ENCODE measurements at regions not wholly inside any gene's neighbourhood (a gene's known extent, or its start where the extent isn't known, plus 50 kb on each side); places are given as distances from the start of the nearest gene placed in this dataset.

GRCh38 chr2:237159006-237159911, 73.6 kb downstream of the COPS8 start:
- DNase-seq = no peak
- Histone ChIP-seq H3K27me3 (ENCODE audit: low read depth) (no peaks in the 10 kb centered on the region), H3K9me3 (no peaks in the 10 kb centered on the region), H3K4me1 (peaks cover 4% of the 10 kb centered on the region), H3K27ac (no peak overlapping the region), H3K4me3 (no peak overlapping the region), H3K36me3 (no peaks in the 10 kb centered on the region)
- ATAC-seq = no peak
- intact Hi-C loops (cut with DNase I) = no loop called here
- TF ChIP-seq, protein P1, sequence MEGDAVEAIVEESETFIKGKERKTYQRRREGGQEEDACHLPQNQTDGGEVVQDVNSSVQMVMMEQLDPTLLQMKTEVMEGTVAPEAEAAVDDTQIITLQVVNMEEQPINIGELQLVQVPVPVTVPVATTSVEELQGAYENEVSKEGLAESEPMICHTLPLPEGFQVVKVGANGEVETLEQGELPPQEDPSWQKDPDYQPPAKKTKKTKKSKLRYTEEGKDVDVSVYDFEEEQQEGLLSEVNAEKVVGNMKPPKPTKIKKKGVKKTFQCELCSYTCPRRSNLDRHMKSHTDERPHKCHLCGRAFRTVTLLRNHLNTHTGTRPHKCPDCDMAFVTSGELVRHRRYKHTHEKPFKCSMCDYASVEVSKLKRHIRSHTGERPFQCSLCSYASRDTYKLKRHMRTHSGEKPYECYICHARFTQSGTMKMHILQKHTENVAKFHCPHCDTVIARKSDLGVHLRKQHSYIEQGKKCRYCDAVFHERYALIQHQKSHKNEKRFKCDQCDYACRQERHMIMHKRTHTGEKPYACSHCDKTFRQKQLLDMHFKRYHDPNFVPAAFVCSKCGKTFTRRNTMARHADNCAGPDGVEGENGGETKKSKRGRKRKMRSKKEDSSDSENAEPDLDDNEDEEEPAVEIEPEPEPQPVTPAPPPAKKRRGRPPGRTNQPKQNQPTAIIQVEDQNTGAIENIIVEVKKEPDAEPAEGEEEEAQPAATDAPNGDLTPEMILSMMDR (IDR thresholded peaks at IDR 0.05) = no peak

DNA sequence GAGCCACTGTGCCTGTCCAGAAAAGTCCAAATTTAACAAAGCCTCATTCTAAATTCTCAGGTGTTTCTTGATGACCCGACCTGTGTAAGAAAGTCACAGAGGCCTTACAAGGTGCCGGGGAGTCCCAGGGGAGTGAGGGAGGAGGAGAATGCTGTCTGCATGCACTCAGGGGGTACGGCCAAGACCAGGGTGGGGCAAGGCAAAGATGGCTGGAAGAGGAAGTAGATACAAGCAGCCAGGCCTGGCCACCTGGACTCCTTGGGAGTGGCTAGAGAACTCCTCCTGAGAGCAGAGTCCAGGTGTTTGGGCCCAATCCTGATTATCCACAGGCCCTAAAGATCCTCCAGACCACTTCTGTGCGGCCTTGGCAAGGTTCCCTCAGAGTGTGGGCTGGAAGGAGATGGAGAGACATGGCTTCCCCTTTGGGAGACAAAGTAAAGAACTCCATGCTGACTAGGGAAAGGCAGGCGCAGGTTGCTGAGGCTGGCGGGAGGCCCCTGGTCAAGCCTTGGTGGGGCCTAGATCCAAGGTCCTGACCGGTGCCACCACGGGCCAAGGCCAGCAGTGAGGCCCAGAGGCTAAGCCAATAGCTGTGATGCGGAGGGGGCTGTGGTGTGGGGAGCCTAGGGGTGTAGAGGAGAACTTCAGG, 74.7 kb downstream of the COPS8 start:
- peaks cover 4% of the 10 kb centered on the region for H3K4me1 ChIP-seq
- intact Hi-C loops (cut with DNase I) = no loop called here
- TF ChIP-seq, protein P1 (IDR thresholded peaks at IDR 0.05) = no peak
- peak overlapping the region; percentile 56 for H3K27ac ChIP-seq
- no peaks in the 10 kb centered on the region for H3K27me3 ChIP-seq (ENCODE audit: low read depth)
- H3K4me3 ChIP-seq = no peak overlapping the region
- H3K9me3 ChIP-seq = no peaks in the 10 kb centered on the region
- no peaks in the 10 kb centered on the region for H3K36me3 ChIP-seq
- ATAC-seq (no peak), DNase-seq (no peak)

GRCh38 chr2:237161189-237161588, 75.5 kb downstream of the COPS8 start:
- DNase-seq (no peak), ATAC-seq (peak in 1 of 2 donors; percentile 54)
- TF ChIP-seq, protein P1 (IDR thresholded peaks at IDR 0.05) = no peak
- intact Hi-C loops (cut with DNase I) = no loop called here
- Histone ChIP-seq H3K9me3 (no peaks in the 10 kb centered on the region), H3K4me1 (no peaks in the 10 kb centered on the region), H3K36me3 (no peaks in the 10 kb centered on the region), H3K4me3 (no peak overlapping the region), H3K27ac (peak overlapping the region; percentile 56), H3K27me3 (ENCODE audit: low read depth) (no peaks in the 10 kb centered on the region)

DNA sequence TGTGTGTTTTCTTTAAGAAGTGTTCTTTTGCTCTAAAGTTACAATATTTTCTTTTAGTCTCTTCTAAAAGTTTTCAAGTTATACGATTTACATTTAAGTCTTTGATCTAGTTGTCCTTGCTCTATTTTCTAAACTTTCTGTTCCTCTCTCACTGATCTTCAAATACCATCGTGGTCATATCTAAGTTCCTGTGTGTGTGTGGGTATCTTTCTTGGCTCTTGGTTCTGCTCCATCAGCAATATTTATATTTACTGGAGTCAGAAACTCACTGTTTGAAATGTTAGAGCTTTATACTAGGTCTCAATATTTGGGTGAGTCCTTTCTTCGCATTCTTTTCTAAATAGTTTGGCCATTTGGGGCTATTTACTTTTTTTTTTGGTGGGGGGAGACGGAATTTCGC, 77.3 kb downstream of the COPS8 start:
- DNase-seq = no peak
- TF ChIP-seq, protein P1 (IDR thresholded peaks at IDR 0.05) = no peak
- no peaks in the 10 kb centered on the region for H3K27me3 ChIP-seq (ENCODE audit: low read depth)
- H3K9me3 ChIP-seq = no peaks in the 10 kb centered on the region
- ATAC-seq = no peak
- no peak overlapping the region for H3K27ac ChIP-seq
- H3K36me3 ChIP-seq = no peaks in the 10 kb centered on the region
- intact Hi-C loops (cut with DNase I) = no loop called here
- no peak overlapping the region for H3K4me3 ChIP-seq
- no peaks in the 10 kb centered on the region for H3K4me1 ChIP-seq

DNA sequence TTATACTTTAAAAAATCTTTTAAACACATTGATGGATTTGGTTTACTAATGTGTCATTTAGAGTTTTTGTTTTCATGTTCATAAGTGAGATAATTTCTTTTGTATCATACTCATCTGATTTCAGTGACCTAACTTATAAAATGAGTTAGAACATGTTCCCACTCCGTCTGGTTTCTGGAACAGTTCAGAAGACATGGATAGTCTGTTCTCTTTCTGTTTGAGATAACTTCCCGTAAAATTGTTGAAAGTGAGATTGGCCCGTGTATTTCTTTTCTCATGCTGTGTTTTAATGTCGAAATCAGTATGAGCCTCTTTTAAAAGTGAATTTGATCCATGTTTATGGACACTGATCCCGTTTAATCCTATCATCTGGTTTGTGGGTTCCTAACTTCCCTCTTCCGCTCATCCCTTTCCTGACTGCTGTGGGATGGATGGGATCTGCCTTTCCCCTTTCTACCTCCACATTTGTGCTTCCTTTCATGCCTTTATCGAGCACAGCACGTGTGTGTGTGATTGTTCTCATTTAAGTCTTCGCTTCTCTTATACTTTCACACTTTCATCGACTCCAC, 78.9 kb downstream of the COPS8 start:
- H3K4me3 ChIP-seq = no peak overlapping the region
- H3K27me3 ChIP-seq (ENCODE audit: low read depth) = no peaks in the 10 kb centered on the region
- DNase-seq (no peak), ATAC-seq (no peak)
- TF ChIP-seq, protein P1 (IDR thresholded peaks at IDR 0.05) = no peak
- no peak overlapping the region for H3K27ac ChIP-seq
- no peaks in the 10 kb centered on the region for H3K9me3 ChIP-seq
- H3K36me3 ChIP-seq = no peaks in the 10 kb centered on the region
- intact Hi-C loops (cut with DNase I) = no loop called here
- no peaks in the 10 kb centered on the region for H3K4me1 ChIP-seq

All from lower lobe of right lung (tissue), 2 donors.